ENCODE measurements at regions not wholly inside any gene's neighbourhood (a gene's known extent, or its start where the extent isn't known, plus 50 kb on each side); places are given as distances from the start of the nearest gene placed in this dataset.

DNA sequence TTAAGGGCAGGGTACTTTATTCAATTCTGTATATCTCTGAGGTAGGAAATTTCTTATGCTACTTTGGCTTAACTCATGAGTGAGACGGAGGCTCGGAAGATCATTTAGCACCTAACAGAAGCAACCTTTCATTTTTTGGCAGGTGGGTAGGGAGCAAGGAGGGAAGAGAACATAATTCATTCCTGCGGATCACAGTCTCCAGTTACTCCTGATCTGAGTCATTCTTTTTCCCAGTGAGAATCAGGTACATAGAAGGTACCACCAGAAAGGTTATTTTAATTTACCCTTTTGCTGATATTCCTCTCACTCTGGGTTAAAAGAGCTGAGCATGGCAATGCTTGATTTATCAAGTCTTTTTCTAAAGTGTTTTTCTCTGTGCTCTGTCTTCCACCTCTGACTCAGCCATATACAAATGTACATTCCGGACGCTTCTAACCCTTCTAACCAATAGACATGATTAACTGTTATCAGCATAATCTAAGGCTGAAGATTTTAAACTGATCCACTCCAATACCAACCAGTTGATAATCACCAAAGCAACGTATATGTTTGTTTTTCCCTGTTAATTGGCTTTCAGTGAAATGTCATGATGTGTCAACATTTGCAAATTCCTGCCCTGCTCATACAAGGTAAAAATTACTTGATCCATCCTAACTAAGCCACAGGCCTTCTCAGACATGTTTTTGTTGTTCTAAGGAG, 271.7 kb downstream of the DUSP10 start:
- TF ChIP-seq, protein P1, sequence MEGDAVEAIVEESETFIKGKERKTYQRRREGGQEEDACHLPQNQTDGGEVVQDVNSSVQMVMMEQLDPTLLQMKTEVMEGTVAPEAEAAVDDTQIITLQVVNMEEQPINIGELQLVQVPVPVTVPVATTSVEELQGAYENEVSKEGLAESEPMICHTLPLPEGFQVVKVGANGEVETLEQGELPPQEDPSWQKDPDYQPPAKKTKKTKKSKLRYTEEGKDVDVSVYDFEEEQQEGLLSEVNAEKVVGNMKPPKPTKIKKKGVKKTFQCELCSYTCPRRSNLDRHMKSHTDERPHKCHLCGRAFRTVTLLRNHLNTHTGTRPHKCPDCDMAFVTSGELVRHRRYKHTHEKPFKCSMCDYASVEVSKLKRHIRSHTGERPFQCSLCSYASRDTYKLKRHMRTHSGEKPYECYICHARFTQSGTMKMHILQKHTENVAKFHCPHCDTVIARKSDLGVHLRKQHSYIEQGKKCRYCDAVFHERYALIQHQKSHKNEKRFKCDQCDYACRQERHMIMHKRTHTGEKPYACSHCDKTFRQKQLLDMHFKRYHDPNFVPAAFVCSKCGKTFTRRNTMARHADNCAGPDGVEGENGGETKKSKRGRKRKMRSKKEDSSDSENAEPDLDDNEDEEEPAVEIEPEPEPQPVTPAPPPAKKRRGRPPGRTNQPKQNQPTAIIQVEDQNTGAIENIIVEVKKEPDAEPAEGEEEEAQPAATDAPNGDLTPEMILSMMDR (IDR thresholded peaks at IDR 0.05; ENCODE audit: insufficient read depth, low read depth, low read length), result no peak
- no peak for TF ChIP-seq EZH2 (IDR thresholded peaks at IDR 0.05; ENCODE audit: insufficient read depth, low read length)

Data from astrocyte (in vitro differentiated cells and primary cell).